ENCODE measurements at regions not wholly inside any gene's neighbourhood (a gene's known extent, or its start where the extent isn't known, plus 50 kb on each side); places are given as distances from the start of the nearest gene placed in this dataset.
"Not testable (repeated sequence)": the region's sequence is repeated elsewhere in the genome, so short reads cannot be mapped to it uniquely, and the experiment has no call there.

DNA sequence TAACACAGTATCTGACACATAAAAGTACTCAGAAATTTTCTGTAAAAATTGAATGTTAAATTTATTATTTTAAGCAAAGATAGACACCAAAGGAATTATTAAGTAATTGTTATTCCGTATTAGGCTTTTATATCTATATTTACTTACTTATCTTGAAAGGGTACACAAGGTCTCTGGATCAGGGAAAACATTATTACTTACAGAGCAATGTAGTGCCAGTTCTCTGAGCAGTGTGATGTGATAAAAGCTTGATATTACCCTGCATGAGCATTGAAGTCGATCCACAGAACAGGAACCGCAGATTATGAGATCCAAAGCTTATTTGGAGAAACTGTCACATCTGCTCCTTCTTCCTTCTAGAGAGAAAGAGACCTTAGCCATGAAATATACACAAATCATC lies 637.9 kb upstream of the RGS18 start:
- TF ChIP-seq, protein P1, sequence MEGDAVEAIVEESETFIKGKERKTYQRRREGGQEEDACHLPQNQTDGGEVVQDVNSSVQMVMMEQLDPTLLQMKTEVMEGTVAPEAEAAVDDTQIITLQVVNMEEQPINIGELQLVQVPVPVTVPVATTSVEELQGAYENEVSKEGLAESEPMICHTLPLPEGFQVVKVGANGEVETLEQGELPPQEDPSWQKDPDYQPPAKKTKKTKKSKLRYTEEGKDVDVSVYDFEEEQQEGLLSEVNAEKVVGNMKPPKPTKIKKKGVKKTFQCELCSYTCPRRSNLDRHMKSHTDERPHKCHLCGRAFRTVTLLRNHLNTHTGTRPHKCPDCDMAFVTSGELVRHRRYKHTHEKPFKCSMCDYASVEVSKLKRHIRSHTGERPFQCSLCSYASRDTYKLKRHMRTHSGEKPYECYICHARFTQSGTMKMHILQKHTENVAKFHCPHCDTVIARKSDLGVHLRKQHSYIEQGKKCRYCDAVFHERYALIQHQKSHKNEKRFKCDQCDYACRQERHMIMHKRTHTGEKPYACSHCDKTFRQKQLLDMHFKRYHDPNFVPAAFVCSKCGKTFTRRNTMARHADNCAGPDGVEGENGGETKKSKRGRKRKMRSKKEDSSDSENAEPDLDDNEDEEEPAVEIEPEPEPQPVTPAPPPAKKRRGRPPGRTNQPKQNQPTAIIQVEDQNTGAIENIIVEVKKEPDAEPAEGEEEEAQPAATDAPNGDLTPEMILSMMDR (IDR thresholded peaks at IDR 0.05; ENCODE audit: unreplicated experiment) = no peak
- no peak overlapping the region for H3K27ac Mint-ChIP-seq
- no peaks in the 10 kb centered on the region for H3K36me3 Mint-ChIP-seq (ENCODE audit: insufficient read depth)
- H3K9me3 Mint-ChIP-seq (ENCODE audit: low read depth) = peaks cover 4% of the 10 kb centered on the region
- no peak for DNase-seq (ENCODE audit: low spot score, unreplicated experiment)
- H3K4me1 Mint-ChIP-seq (ENCODE audit: low read depth) = peaks cover 12% of the 10 kb centered on the region
- no peaks in the 10 kb centered on the region for H3K27me3 Mint-ChIP-seq
- H3K4me3 Mint-ChIP-seq (ENCODE audit: low read depth) = no peak overlapping the region

- not testable (repeated sequence) for H3K27ac Mint-ChIP-seq; H3K4me1 Mint-ChIP-seq (ENCODE audit: low read depth); H3K9me3 Mint-ChIP-seq (ENCODE audit: low read depth); H3K27me3 Mint-ChIP-seq; H3K36me3 Mint-ChIP-seq (ENCODE audit: insufficient read depth); H3K4me3 Mint-ChIP-seq (ENCODE audit: low read depth); DNase-seq (ENCODE audit: low spot score, unreplicated experiment)
These were observed 632.3 kb upstream of the RGS18 start for GRCh38 chr1:191525944-191526343.

DNA sequence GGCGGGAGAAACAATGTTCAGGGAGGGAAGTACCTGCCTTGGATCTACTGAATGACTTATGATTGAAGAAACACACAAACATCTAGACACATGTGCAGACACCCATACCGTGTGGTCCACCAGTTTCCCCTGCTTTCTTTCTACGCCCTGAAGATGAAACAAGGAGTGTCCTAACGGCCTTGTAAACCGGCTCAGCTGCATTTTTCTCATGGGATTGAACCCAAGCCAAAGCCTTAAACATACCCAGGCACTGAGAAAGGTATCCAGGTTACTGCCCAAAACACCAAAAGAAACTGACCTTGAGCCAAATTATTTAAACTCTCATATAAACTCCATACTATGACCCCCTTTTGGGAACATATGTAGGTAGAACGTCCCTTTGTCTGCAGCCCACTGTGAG lies 630.0 kb upstream of the RGS18 start:
- no peak for DNase-seq (ENCODE audit: low spot score, unreplicated experiment)
- Mint-ChIP-seq H3K27ac (no peak overlapping the region), H3K4me3 (ENCODE audit: low read depth) (no peak overlapping the region), H3K36me3 (ENCODE audit: insufficient read depth) (no peaks in the 10 kb centered on the region), H3K4me1 (ENCODE audit: low read depth) (no peaks in the 10 kb centered on the region), H3K9me3 (ENCODE audit: low read depth) (peaks cover 10% of the 10 kb centered on the region), H3K27me3 (no peaks in the 10 kb centered on the region)
- TF ChIP-seq, protein P1 (IDR thresholded peaks at IDR 0.05; ENCODE audit: unreplicated experiment) = no peak

GRCh38 chr1:191530928-191531327 lies 627.3 kb upstream of the RGS18 start:
- Mint-ChIP-seq H3K27me3 (no peaks in the 10 kb centered on the region), H3K27ac (no peak overlapping the region), H3K4me1 (ENCODE audit: low read depth) (no peaks in the 10 kb centered on the region), H3K9me3 (ENCODE audit: low read depth) (peaks cover 4% of the 10 kb centered on the region), H3K36me3 (ENCODE audit: insufficient read depth) (no peaks in the 10 kb centered on the region), H3K4me3 (ENCODE audit: low read depth) (no peak overlapping the region)
- TF ChIP-seq, protein P1 (IDR thresholded peaks at IDR 0.05; ENCODE audit: unreplicated experiment) = no peak
- no peak for DNase-seq (ENCODE audit: low spot score, unreplicated experiment)

GRCh38 chr1:191533254-191533653 lies 625.0 kb upstream of the RGS18 start:
- Mint-ChIP-seq H3K4me3 (ENCODE audit: low read depth) (no peak overlapping the region), H3K27ac (no peak overlapping the region), H3K27me3 (no peaks in the 10 kb centered on the region), H3K9me3 (ENCODE audit: low read depth) (peaks cover 15% of the 10 kb centered on the region), H3K4me1 (ENCODE audit: low read depth) (no peaks in the 10 kb centered on the region), H3K36me3 (ENCODE audit: insufficient read depth) (peaks cover 3% of the 10 kb centered on the region)
- TF ChIP-seq, protein P1 (IDR thresholded peaks at IDR 0.05; ENCODE audit: unreplicated experiment) = no peak
- no peak for DNase-seq (ENCODE audit: low spot score, unreplicated experiment)

- H3K27me3 Mint-ChIP-seq = no peaks in the 10 kb centered on the region
- no peak overlapping the region for H3K4me3 Mint-ChIP-seq (ENCODE audit: low read depth)
- H3K9me3 Mint-ChIP-seq (ENCODE audit: low read depth) = peaks cover 15% of the 10 kb centered on the region
- DNase-seq (ENCODE audit: low spot score, unreplicated experiment) = no peak
- H3K4me1 Mint-ChIP-seq (ENCODE audit: low read depth) = no peaks in the 10 kb centered on the region
- no peak overlapping the region for H3K27ac Mint-ChIP-seq
- peaks cover 3% of the 10 kb centered on the region for H3K36me3 Mint-ChIP-seq (ENCODE audit: insufficient read depth)
- TF ChIP-seq, protein P1 (IDR thresholded peaks at IDR 0.05; ENCODE audit: unreplicated experiment) = no peak
These were observed 621.4 kb upstream of the RGS18 start for GRCh38 chr1:191536791-191537429.

All from progenitor cell of endocrine pancreas (in vitro differentiated cells).